Spleen (tissue), 11 donors: ENCODE measurements at regions not wholly inside any gene's neighbourhood (a gene's known extent, or its start where the extent isn't known, plus 50 kb on each side); places are given as distances from the start of the nearest gene placed in this dataset.
A peak's percentile ranks its signal among the peaks of the same experiment; 100 is the strongest.
"Not testable (repeated sequence)": the region's sequence is repeated elsewhere in the genome, so short reads cannot be mapped to it uniquely, and the experiment has no call there.

Experiments used
- DNase-seq: peaks from one replicate; pipeline ENCODE4 v3.0.0-alpha.2; 2020
- H3K27ac ChIP-seq, 8 donors: fragments of 200-600 bp; sonication (generic) in 7 of 8; 1 replicate in 4 of 8; 2 replicates in 4 of 8; pipeline versions ENCODE4 v1.5.0 to v1.8.0; 2016 to 2021; ENCODE audit warnings: inconsistent platforms in 4 of 8, mild to moderate bottlenecking in 4 of 8, moderate library complexity in 1 of 8
- H3K27me3 ChIP-seq, 7 donors: fragments of 200-600 bp; sonication (generic) in 6 of 7; replicated peaks in 1 of 7; 1 replicate in 4 of 7; 2 replicates in 3 of 7; pipeline versions ENCODE4 v1.5.0 to v1.8.0; 2016 to 2021; ENCODE audit warnings: inconsistent platforms in 3 of 7, mild to moderate bottlenecking in 1 of 7
- H3K36me3 ChIP-seq, 6 donors: fragments of 200-600 bp; sonication (generic) in 5 of 6; 1 replicate in 4 of 6; 2 replicates in 2 of 6; pipeline versions ENCODE4 v1.5.0 to v1.8.0; 2016 to 2021; ENCODE audit warnings: inconsistent platforms in 2 of 6
- H3K4me1 ChIP-seq, 6 donors: fragments of 200-600 bp; sonication (generic) in 5 of 6; 1 replicate in 3 of 6; 2 replicates in 3 of 6; pipeline versions ENCODE4 v1.5.0 to v1.8.0; 2016 to 2021; ENCODE audit warnings: inconsistent platforms in 3 of 6
- H3K4me3 ChIP-seq, 8 donors: fragments of 200-600 bp; sonication (generic) in 7 of 8; 1 replicate in 4 of 8; 2 replicates in 4 of 8; pipeline versions ENCODE4 v1.5.0 to v1.8.0; 2016 to 2021; ENCODE audit warnings: inconsistent platforms in 4 of 8, mild to moderate bottlenecking in 4 of 8, moderate library complexity in 2 of 8
- H3K9me3 ChIP-seq, 8 donors: fragments of 200-600 bp; sonication (generic) in 7 of 8; 1 replicate in 4 of 8; 2 replicates in 4 of 8; pipeline versions ENCODE4 v1.5.0 to v1.8.0; 2016 to 2021; ENCODE audit warnings: inconsistent platforms in 4 of 8
- CTCF ChIP-seq, 11 experiments: fragments of 200-600 bp in 7 of 11; fragments of 450-650 bp in 4 of 11; sonication (generic) in 4 of 11; IDR thresholded peaks in 8 of 11; conservative IDR thresholded peaks in 3 of 11; 1 replicate in 7 of 11; 2 replicates in 4 of 11; pipeline versions ENCODE4 v1.4.0 to v1.8.0; 2016 to 2021; ENCODE audit warnings: antibody characterized with exemption in 11 of 11, inconsistent platforms in 4 of 11, mild to moderate bottlenecking in 1 of 11
- POLR2A ChIP-seq, 3 donors: fragments of 450-650 bp; IDR thresholded peaks; one replicate each; pipeline ENCODE4 v1.5.1; 2017; ENCODE audit warnings: antibody characterized with exemption in 3 of 3, mild to moderate bottlenecking in 1 of 3
- POLR2AphosphoS5 ChIP-seq, 3 donors: sonication (generic); formaldehyde crosslinking; IDR thresholded peaks; one replicate each; pipeline ENCODE4 v1.5.1; 2017; ENCODE audit warnings: antibody characterized with exemption in 3 of 3
- WGBS, 5 donors: extraction: QIAGEN DNeasy Blood & Tissue Kit in 3 of 5; methylation state at CpG; one replicate each; pipeline versions ENCODE4 v1.1.5 to v1.1.7; 2013 to 2018; 5-methylcytosine and 5-hydroxymethylcytosine counted together
- intact Hi-C: fragments of 100-400 bp; cut with DNase I; formaldehyde crosslinking; loops from one replicate; pipeline ENCODE4 v1.15.0; 2023; ENCODE audit warnings: low total_unique reads
- small RNA-seq, 4 donors: library from RNA; depleted of rRNA; stranded (forward); fragments of <200 nt; gene quantifications; one replicate each; pipeline ENCODE3, GENCODE V24; 2016
- donor health status: healthy with polysubstance abuse.
- donor health status: DM: no; HTN: no; CAD: no; lungs with moderate emphysema.
- donor health status: DM: no; HTN: no; CAD: no.
- donor health status: Bipolar disorder and iron deficiency.
- donor health status: healthy.
- donor health status: DM: no; HTN: no; CAD: no.
- donor health status: DM: yes; HTN: yes; CAD: no.

GRCh38 chr11:67732045-67732787 lies 57.8 kb upstream of the ALDH3B2 start:
- Histone ChIP-seq H3K4me1 (peaks cover 0 to 11% (median 1%) of the 10 kb centered on the region in 6 donors), H3K36me3 (no peaks in the 10 kb centered on the region), H3K4me3 (peak overlapping the region in 3 of 8 donors; percentile 21 to 47 (median 22)), H3K27me3 (peaks cover 0 to 20% (median 9%) of the 10 kb centered on the region in 7 donors), H3K9me3 (no peaks in the 10 kb centered on the region), H3K27ac (no peak overlapping the region)
- DNase-seq, result no peak
- TF ChIP-seq POLR2AphosphoS5 (IDR thresholded peaks at IDR 0.05), result no peak
- peak in 4 of 11 experiments; percentile 22 to 43 (median 28) for TF ChIP-seq CTCF (IDR thresholded peaks at IDR 0.05 in 8 of 11, conservative IDR thresholded peaks at IDR 0.05 in 3 of 11)
- 18 to 26% (median 22%) methylated on average over 27 to 42 of the region's 42 CpGs for WGBS, 5 donors
- intact Hi-C loops, result no loop called here

GRCh38 chr11:67731583-67731982 lies 57.2 kb upstream of the ALDH3B2 start:
- Histone ChIP-seq H3K27me3 (peaks cover 0 to 20% (median 9%) of the 10 kb centered on the region in 7 donors), H3K27ac (no peak overlapping the region), H3K9me3 (no peaks in the 10 kb centered on the region), H3K36me3 (no peaks in the 10 kb centered on the region), H3K4me1 (peaks cover 0 to 11% (median 1%) of the 10 kb centered on the region in 6 donors), H3K4me3 (peak overlapping the region in 3 of 8 donors; percentile 21 to 47 (median 22))
- no peak for DNase-seq
- intact Hi-C loops, result no loop called here
- WGBS, 5 donors, result 23 to 50% (median 42%) methylated on average over 11 to 14 of the region's 14 CpGs
- TF ChIP-seq CTCF (IDR thresholded peaks at IDR 0.05 in 8 of 11, conservative IDR thresholded peaks at IDR 0.05 in 3 of 11) (no peak), POLR2AphosphoS5 (IDR thresholded peaks at IDR 0.05) (no peak), POLR2A (IDR thresholded peaks at IDR 0.05) (no peak)

- H3K27me3 ChIP-seq, result peaks cover 0 to 19% (median 9%) of the 10 kb centered on the region in 7 donors
- H3K4me3 ChIP-seq, H3K27ac ChIP-seq, H3K9me3 ChIP-seq, H3K36me3 ChIP-seq, intact Hi-C loops, DNase-seq: not testable (repeated sequence)
- 79 to 94% (median 86%) methylated on average over 3 of the region's 3 CpGs for WGBS, 5 donors
- peaks cover 0 to 11% (median 1%) of the 10 kb centered on the region in 6 donors for H3K4me1 ChIP-seq
These were observed 53.7 kb upstream of the ALDH3B2 start for GRCh38 chr11:67728163-67728571.

GRCh38 chr11:67727066-67728040 lies 52.9 kb upstream of the ALDH3B2 start:
- H3K36me3 ChIP-seq, H3K4me3 ChIP-seq, intact Hi-C loops, DNase-seq, H3K27ac ChIP-seq, H3K9me3 ChIP-seq: not testable (repeated sequence)
- Histone ChIP-seq H3K27me3 (peaks cover 0 to 11% (median 8%) of the 10 kb centered on the region in 7 donors), H3K4me1 (peaks cover 0 to 11% (median 1%) of the 10 kb centered on the region in 6 donors)
- WGBS, 5 donors, result 68 to 79% (median 75%) methylated on average over 12 to 19 of the region's 19 CpGs

Small RNAs in the stretch of these regions (small RNA-seq; reads per million reads assigned to genes)
- gene AP003385.4, result 0 reads per million in 4 donors
- 0 reads per million in 4 donors for gene AP003716.2
- 0 reads per million in 4 donors for gene RNU6-46P
